Endothelial cell of umbilical vein (primary cell): ENCODE measurements at regions not wholly inside any gene's neighbourhood (a gene's known extent, or its start where the extent isn't known, plus 50 kb on each side); places are given as distances from the start of the nearest gene placed in this dataset.

Source experiments
- BruUV-seq: library from RNA; stranded (reverse); fragments of 400-500 nt; replicated peaks from 2 replicates; lab custom pipeline; 2021; lab: Mats Ljungman, UMichigan
- CTCF ChIA-PET: fragments of 300-600, 350-600 bp; sonication (Branson Sonifier 250); formaldehyde crosslinking; loops from one replicate; lab custom pipeline; 2021; ENCODE audit warnings: antibody characterized with exemption, inconsistent platforms; lab: Charles Lee
- POLR2A ChIA-PET: fragments of 300-600, 350-600 bp; sonication (Branson Sonifier 250); formaldehyde crosslinking; loops from one replicate; lab custom pipeline; 2021; ENCODE audit warnings: antibody characterized with exemption, inconsistent platforms; lab: Charles Lee
- DNase-seq: peaks from one replicate; pipeline ENCODE4 v3.0.0-alpha.2; 2011; ENCODE audit warnings: low read depth, low spot score
- FAIRE-seq: peaks from 2 replicates; lab custom pipeline; 2011; peaks lifted over from hg19 to GRCh38; lab: Jason Lieb, UNC
- H2AFZ ChIP-seq: 2 replicates; pipeline ENCODE4 v1.6.0; 2012; ENCODE audit warnings: low read depth, low read length, control low read depth, inconsistent platforms
- H3K27ac ChIP-seq: 2 replicates; pipeline ENCODE4 v1.5.1; 2011; ENCODE audit warnings: low read depth, mild to moderate bottlenecking, control low read depth, low read length, moderate library complexity; ENCODE audit not compliant: insufficient read depth
- H3K27me3 ChIP-seq, 2 experiments: 2 replicates each; pipeline versions ENCODE4 v1.6.0 to v1.6.1; 2011; ENCODE audit warnings: low read length in 2 of 2, mixed read lengths in 1 of 2; ENCODE audit not compliant: control insufficient read depth in 2 of 2, insufficient read depth in 2 of 2
- H3K36me3 ChIP-seq, 2 experiments: 2 replicates in 1 of 2; 3 replicates in 1 of 2; pipeline ENCODE4 v1.5.1; 2011; ENCODE audit warnings: low read length in 2 of 2, mild to moderate bottlenecking in 1 of 2, moderate library complexity in 1 of 2; ENCODE audit not compliant: control insufficient read depth in 2 of 2, insufficient read depth in 2 of 2; ENCODE audit errors: extremely low read depth in 1 of 2
- H3K4me1 ChIP-seq: 3 replicates; pipeline ENCODE4 v1.5.1; 2011; ENCODE audit warnings: mild to moderate bottlenecking, low read length; ENCODE audit not compliant: control insufficient read depth, insufficient read depth; ENCODE audit errors: extremely low read depth
- H3K4me2 ChIP-seq: 2 replicates; pipeline ENCODE4 v1.6.1; 2011; ENCODE audit warnings: low read length, control low read depth, mixed read lengths; ENCODE audit not compliant: insufficient read depth
- H3K4me3 ChIP-seq, 3 experiments: fragments of 200-600 bp in 1 of 3; sonication (generic), shearing (Covaris generic) in 1 of 3; replicated peaks in 1 of 3; 2 replicates each; pipeline ENCODE4 v1.5.1; 2011 to 2016; ENCODE audit warnings: control low read depth in 3 of 3, low read length in 3 of 3, mild to moderate bottlenecking in 2 of 3, inconsistent platforms in 1 of 3, low read depth in 1 of 3, moderate library complexity in 1 of 3; ENCODE audit not compliant: insufficient read depth in 1 of 3
- H3K79me2 ChIP-seq: 2 replicates; pipeline ENCODE4 v1.6.0; 2012; ENCODE audit warnings: low read length, inconsistent platforms; ENCODE audit not compliant: control insufficient read depth, insufficient read depth
- H3K9ac ChIP-seq: replicated peaks from 2 replicates; pipeline ENCODE3; 2011; ENCODE audit warnings: low read length, control low read depth; ENCODE audit not compliant: insufficient read depth; ENCODE audit errors: extremely low read depth
- H3K9me1 ChIP-seq: replicated peaks from 3 replicates; pipeline ENCODE4 v1.6.0; 2011; ENCODE audit warnings: mild to moderate bottlenecking, low read length; ENCODE audit not compliant: control insufficient read depth, insufficient read depth; ENCODE audit errors: extremely low read depth
- H3K9me3 ChIP-seq: replicated peaks from 2 replicates; pipeline ENCODE4 v1.5.1; 2012; ENCODE audit warnings: low read length, inconsistent platforms; ENCODE audit not compliant: control insufficient read depth, insufficient read depth
- H4K20me1 ChIP-seq: replicated peaks from 2 replicates; pipeline ENCODE3; 2011; ENCODE audit warnings: mild to moderate bottlenecking, low read length; ENCODE audit not compliant: control insufficient read depth, insufficient read depth; ENCODE audit errors: extremely low read depth
- CTCF ChIP-seq, 2 donors: IDR thresholded peaks; 1 replicate in 1 of 2; 2 replicates in 1 of 2; pipeline ENCODE4 v1.5.1; 2011; ENCODE audit warnings: low read length in 2 of 2, mild to moderate bottlenecking in 2 of 2, moderate library complexity in 2 of 2, control low read depth in 1 of 2, inconsistent platforms in 1 of 2, low read depth in 1 of 2; ENCODE audit not compliant: insufficient read depth in 1 of 2; ENCODE audit errors: extremely low read depth in 1 of 2
- EZH2 ChIP-seq: IDR thresholded peaks from 2 replicates; pipeline ENCODE4 v1.6.1; 2012; ENCODE audit warnings: borderline replicate concordance, low read depth, mild to moderate bottlenecking, moderate library complexity, low read length, inconsistent platforms; ENCODE audit not compliant: severe bottlenecking
- FOS ChIP-seq: IDR thresholded peaks from 2 replicates; pipeline ENCODE4 v1.6.1; 2011; ENCODE audit warnings: mild to moderate bottlenecking, low read length, moderate library complexity, borderline replicate concordance; ENCODE audit not compliant: insufficient read depth
- GATA2 ChIP-seq: IDR thresholded peaks from 2 replicates; pipeline ENCODE4 v1.7.0; 2011; ENCODE audit warnings: low read depth, mild to moderate bottlenecking, moderate library complexity, mixed read lengths, low read length; ENCODE audit not compliant: insufficient read length, insufficient read depth
- JUN ChIP-seq: IDR thresholded peaks from 2 replicates; pipeline ENCODE4 v1.6.1; 2011; ENCODE audit warnings: borderline replicate concordance, low read depth; ENCODE audit not compliant: insufficient read length, insufficient read depth
- MAX ChIP-seq: IDR thresholded peaks from 2 replicates; pipeline ENCODE4 v1.6.1; 2011; ENCODE audit not compliant: insufficient read depth, insufficient read length
- MYC ChIP-seq: IDR thresholded peaks from one replicate; pipeline ENCODE4 v1.6.1; 2011; ENCODE audit warnings: mild to moderate bottlenecking, low read depth, low read length
- POLR2A ChIP-seq: IDR thresholded peaks from 2 replicates; pipeline ENCODE4 v1.6.1; 2012; ENCODE audit warnings: low read depth, mild to moderate bottlenecking, control low read depth, low read length
- POLR2AphosphoS5 ChIP-seq: IDR thresholded peaks from 2 replicates; pipeline ENCODE4 v1.6.1; 2012; ENCODE audit warnings: low read depth, mild to moderate bottlenecking, control low read depth, low read length, moderate library complexity; ENCODE audit not compliant: insufficient read depth
- dilution Hi-C: fragments of 300-500 bp; cut with MboI; formaldehyde crosslinking; loops from one replicate; pipeline ENCODE4 v1.15.0; 2019; ENCODE audit warnings: low sequenced_read_pairs; ENCODE audit not compliant: extremely low pct_ligation_motif_present
- intact Hi-C: fragments of 100-400 bp; cut with micrococcal nuclease; formaldehyde crosslinking; loops from one replicate; pipeline ENCODE4 v1.10.0; 2022

GRCh38 chr6:168994956-168995355, 258.7 kb downstream of the THBS2 start:
- dilution Hi-C loops: no loop called here
- peaks cover 3% of the 10 kb centered on the region for H3K9me3 ChIP-seq
- no peak overlapping the region for H2AFZ ChIP-seq
- no peaks in the 10 kb centered on the region for H3K27me3 ChIP-seq
- no peaks in the 10 kb centered on the region for H4K20me1 ChIP-seq
- DNase-seq: no peak
- H3K4me3 ChIP-seq: no peak overlapping the region
- BruUV-seq: no TSS peak
- no peak for TF ChIP-seq EZH2
- no peak for TF ChIP-seq JUN
- TF ChIP-seq MYC: no peak
- no peak for TF ChIP-seq GATA2
- TF ChIP-seq POLR2A: no peak
- no peak for TF ChIP-seq MAX
- TF ChIP-seq FOS: no peak
- TF ChIP-seq CTCF (IDR thresholded peaks at IDR 0.05; ENCODE audit: extremely low read depth in 1 of 2, insufficient read depth in 1 of 2, low read depth in 1 of 2, low read length in 2 of 2): no peak
- no peak for TF ChIP-seq POLR2AphosphoS5
- no peaks in the 10 kb centered on the region for H3K4me1 ChIP-seq
- CTCF ChIA-PET: no interaction called here
- intact Hi-C loops: no loop called here
- H3K27ac ChIP-seq: no peak overlapping the region
- H3K36me3 ChIP-seq: no peaks in the 10 kb centered on the region
- no peak overlapping the region for H3K4me2 ChIP-seq
- H3K9ac ChIP-seq: no peak overlapping the region
- no peak for FAIRE-seq
- no peaks in the 10 kb centered on the region for H3K79me2 ChIP-seq
- POLR2A ChIA-PET: no interaction called here
- no peaks in the 10 kb centered on the region for H3K9me1 ChIP-seq
